Type B pancreatic cell (in vitro differentiated cells): ENCODE measurements at regions not wholly inside any gene's neighbourhood (a gene's known extent, or its start where the extent isn't known, plus 50 kb on each side); places are given as distances from the start of the nearest gene placed in this dataset.
A peak's percentile ranks its signal among the peaks of the same experiment; 100 is the strongest.

Experiments used
- DNase-seq: peaks from one replicate; pipeline ENCODE4 v3.0.0; 2021; ENCODE audit warnings: mixed read lengths; ENCODE audit not compliant: unreplicated experiment; ENCODE audit errors: extremely low spot score
- H3K27ac Mint-ChIP-seq: 2 replicates; pipeline ENCODE4 v1.8.0; 2021; ENCODE audit warnings: mild to moderate bottlenecking, mixed read lengths
- H3K27me3 Mint-ChIP-seq: 2 replicates; pipeline ENCODE4 v1.8.0; 2021; ENCODE audit warnings: mixed read lengths
- H3K36me3 Mint-ChIP-seq: 2 replicates; pipeline ENCODE4 v1.8.0; 2021; ENCODE audit warnings: mixed read lengths
- H3K4me1 Mint-ChIP-seq: one replicate; pipeline ENCODE4 v1.8.0; 2021; ENCODE audit warnings: mixed read lengths; ENCODE audit not compliant: unreplicated experiment
- H3K4me3 Mint-ChIP-seq: 2 replicates; pipeline ENCODE4 v1.8.0; 2021; ENCODE audit warnings: mild to moderate bottlenecking, mixed read lengths
- H3K9me3 Mint-ChIP-seq: 2 replicates; pipeline ENCODE4 v1.8.0; 2021; ENCODE audit warnings: mixed read lengths
- TF ChIP-seq, protein P1 (sequence below): fragments of 200-600 bp; sonication (generic); conservative IDR thresholded peaks from 2 replicates; pipeline ENCODE4 v1.5.0; 2021; ENCODE audit warnings: antibody characterized with exemption, mild to moderate bottlenecking

DNA sequence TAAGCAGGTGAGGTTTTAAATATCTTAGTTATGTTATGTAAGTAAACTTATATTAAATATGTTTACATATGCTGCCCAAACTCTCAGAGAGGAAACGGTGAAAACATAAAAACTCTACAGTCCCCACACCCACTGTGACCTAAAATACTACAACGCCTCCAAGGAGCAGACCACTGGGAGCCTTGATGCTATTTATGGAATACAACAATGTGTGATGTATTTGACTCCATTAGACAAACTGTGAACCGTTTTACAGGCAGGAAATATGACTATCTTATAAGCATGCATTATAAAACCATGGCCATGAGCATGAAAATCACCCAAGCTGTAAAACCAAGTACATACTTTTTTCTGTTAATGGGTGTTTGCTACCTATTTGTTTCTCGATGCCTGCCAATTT, 379.5 kb upstream of the TBL1XR1 start:
- no peaks in the 10 kb centered on the region for H3K36me3 Mint-ChIP-seq
- peaks cover 20% of the 10 kb centered on the region for H3K4me1 Mint-ChIP-seq
- H3K27me3 Mint-ChIP-seq, result no peaks in the 10 kb centered on the region
- peaks cover 11% of the 10 kb centered on the region for H3K9me3 Mint-ChIP-seq
- no peak overlapping the region for H3K4me3 Mint-ChIP-seq
- TF ChIP-seq, protein P1, sequence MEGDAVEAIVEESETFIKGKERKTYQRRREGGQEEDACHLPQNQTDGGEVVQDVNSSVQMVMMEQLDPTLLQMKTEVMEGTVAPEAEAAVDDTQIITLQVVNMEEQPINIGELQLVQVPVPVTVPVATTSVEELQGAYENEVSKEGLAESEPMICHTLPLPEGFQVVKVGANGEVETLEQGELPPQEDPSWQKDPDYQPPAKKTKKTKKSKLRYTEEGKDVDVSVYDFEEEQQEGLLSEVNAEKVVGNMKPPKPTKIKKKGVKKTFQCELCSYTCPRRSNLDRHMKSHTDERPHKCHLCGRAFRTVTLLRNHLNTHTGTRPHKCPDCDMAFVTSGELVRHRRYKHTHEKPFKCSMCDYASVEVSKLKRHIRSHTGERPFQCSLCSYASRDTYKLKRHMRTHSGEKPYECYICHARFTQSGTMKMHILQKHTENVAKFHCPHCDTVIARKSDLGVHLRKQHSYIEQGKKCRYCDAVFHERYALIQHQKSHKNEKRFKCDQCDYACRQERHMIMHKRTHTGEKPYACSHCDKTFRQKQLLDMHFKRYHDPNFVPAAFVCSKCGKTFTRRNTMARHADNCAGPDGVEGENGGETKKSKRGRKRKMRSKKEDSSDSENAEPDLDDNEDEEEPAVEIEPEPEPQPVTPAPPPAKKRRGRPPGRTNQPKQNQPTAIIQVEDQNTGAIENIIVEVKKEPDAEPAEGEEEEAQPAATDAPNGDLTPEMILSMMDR, result no peak
- DNase-seq, result no peak
- no peak overlapping the region for H3K27ac Mint-ChIP-seq

DNA sequence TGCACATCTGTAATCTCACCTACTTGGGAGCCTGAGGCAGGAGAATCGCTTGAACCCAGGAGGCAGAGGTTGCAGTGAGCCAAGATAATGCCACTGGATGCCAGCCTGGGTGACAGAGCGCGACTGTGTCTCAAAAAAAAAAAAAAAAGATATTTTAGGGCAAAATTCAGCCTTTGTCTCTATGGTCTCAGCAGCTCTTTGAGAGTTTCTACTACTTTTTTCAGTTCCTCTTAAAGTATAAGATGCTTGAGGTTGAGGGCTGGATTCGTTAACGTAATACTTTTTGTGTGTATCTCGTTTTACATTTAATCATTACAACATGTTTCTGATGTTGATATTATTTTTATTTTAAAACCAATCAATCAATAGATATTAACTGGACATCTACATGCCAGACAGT, 381.2 kb upstream of the TBL1XR1 start:
- Mint-ChIP-seq H3K4me3 (no peak overlapping the region), H3K36me3 (no peaks in the 10 kb centered on the region), H3K9me3 (peaks cover 11% of the 10 kb centered on the region), H3K27ac (no peak overlapping the region), H3K27me3 (no peaks in the 10 kb centered on the region), H3K4me1 (peaks cover 12% of the 10 kb centered on the region)
- TF ChIP-seq, protein P1, result no peak
- DNase-seq, result no peak

DNA sequence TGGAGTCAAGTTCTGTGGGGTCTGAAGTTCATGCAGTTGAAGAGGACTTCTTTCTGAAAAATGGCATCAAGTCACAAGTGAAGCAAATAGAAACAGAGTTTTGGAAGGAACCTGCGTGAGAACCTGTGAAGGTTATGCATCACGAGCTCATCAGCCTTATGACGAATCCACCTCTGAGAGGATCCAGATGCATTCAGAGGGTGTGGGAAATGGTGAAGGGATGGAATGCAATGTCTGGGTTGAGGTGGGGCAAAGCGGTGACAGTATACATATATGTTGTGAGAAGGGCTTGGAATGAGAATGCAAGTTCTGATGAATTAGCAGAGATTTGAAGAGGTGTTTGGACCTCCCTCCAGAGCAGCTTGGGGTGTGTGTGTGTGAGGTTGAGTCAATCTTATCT, 382.1 kb upstream of the TBL1XR1 start:
- Mint-ChIP-seq H3K4me3 (no peak overlapping the region), H3K4me1 (peaks cover 8% of the 10 kb centered on the region), H3K9me3 (peaks cover 12% of the 10 kb centered on the region)

DNA sequence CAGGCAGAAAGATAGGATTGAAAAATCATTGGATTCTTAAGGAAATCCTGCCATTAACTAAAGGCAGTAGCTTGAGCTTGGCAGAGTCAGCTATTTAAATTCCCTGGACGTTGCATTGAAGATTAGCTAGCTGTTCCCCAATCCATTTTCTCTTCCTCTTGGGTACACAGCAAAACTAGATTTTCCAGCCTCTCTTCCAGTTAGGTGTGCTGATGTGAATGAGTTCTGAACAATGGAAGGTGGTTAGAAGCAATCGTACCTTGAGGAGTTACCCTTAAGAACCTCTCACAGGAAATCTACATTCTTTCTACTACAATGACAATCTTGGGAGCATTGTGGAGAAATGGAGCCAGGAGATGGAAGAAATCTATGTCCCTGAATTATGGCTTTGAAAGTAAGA, 383.2 kb upstream of the TBL1XR1 start:
- no peaks in the 10 kb centered on the region for H3K27me3 Mint-ChIP-seq
- peaks cover 17% of the 10 kb centered on the region for H3K9me3 Mint-ChIP-seq
- H3K27ac Mint-ChIP-seq, result peak overlapping the region; percentile 25
- H3K4me1 Mint-ChIP-seq, result no peaks in the 10 kb centered on the region
- TF ChIP-seq, protein P1, result no peak
- DNase-seq, result no peak
- H3K36me3 Mint-ChIP-seq, result no peaks in the 10 kb centered on the region
- no peak overlapping the region for H3K4me3 Mint-ChIP-seq

More for the DNA sequence above, 382.1 kb upstream of the TBL1XR1 start:
- Mint-ChIP-seq H3K27me3 (no peaks in the 10 kb centered on the region), H3K36me3 (no peaks in the 10 kb centered on the region), H3K27ac (peak overlapping the region; percentile 65)
- DNase-seq, result no peak
- TF ChIP-seq, protein P1, result no peak

DNA sequence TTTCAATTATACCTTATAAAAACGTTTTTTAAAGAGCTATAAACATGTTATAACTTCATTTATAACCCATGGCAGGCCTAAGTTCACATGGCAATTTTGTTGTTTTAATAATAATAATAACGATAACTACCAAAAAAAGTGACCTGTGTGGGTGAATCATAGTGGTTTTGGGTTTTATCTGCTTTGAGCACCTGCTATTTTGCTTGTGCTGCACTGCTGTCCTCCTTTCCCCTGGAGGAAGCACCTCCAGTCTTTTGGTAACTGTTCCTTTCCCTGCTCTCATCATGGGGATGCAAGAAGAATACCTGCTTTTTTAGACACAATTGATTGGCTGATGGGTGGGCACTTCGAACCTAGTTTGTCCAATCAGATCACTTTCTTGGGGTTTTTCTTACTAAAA, 388.0 kb upstream of the TBL1XR1 start:
- Mint-ChIP-seq H3K27ac (no peak overlapping the region), H3K9me3 (peaks cover 6% of the 10 kb centered on the region), H3K36me3 (no peaks in the 10 kb centered on the region), H3K27me3 (no peaks in the 10 kb centered on the region), H3K4me1 (peaks cover 18% of the 10 kb centered on the region), H3K4me3 (no peak overlapping the region)
- TF ChIP-seq, protein P1, result no peak
- no peak for DNase-seq
